ENCODE measurements at regions not wholly inside any gene's neighbourhood (a gene's known extent, or its start where the extent isn't known, plus 50 kb on each side); places are given as distances from the start of the nearest gene placed in this dataset.

GRCh38 chr2:107729440-107729839 is 97.3 kb upstream of the RGPD4 start:
- BruUV-seq (replicated peaks), result no TSS peak
- no peak for DNase-seq
- Histone ChIP-seq H3K4me3 (ENCODE audit: low read depth, low read length) (no peak overlapping the region), H3K27me3 (replicated peaks; ENCODE audit: control insufficient read depth, insufficient read depth, low read length) (no peaks in the 10 kb centered on the region), H3K36me3 (ENCODE audit: control insufficient read depth, insufficient read depth, low read length) (no peaks in the 10 kb centered on the region), H3K9me3 (no peaks in the 10 kb centered on the region), H3K4me1 (no peaks in the 10 kb centered on the region)
- no peaks in the 10 kb centered on the region for H3K4me1 Mint-ChIP-seq (ENCODE audit: low read depth, unreplicated experiment)
- TF ChIP-seq CTCF (IDR thresholded peaks at IDR 0.05; ENCODE audit: insufficient read depth in 1 of 2, low read depth in 1 of 2, low read length in 1 of 2, severe bottlenecking in 1 of 2, unreplicated experiment in 1 of 2), result no peak
- no peaks in the 10 kb centered on the region for H3K27me3 Mint-ChIP-seq (ENCODE audit: insufficient read depth, unreplicated experiment)
- no peak overlapping the region for H3K27ac Mint-ChIP-seq (ENCODE audit: unreplicated experiment)
- H3K4me3 Mint-ChIP-seq (ENCODE audit: unreplicated experiment), result no peak overlapping the region
- H3K9me3 Mint-ChIP-seq (ENCODE audit: unreplicated experiment), result no peaks in the 10 kb centered on the region
- CTCF ChIA-PET, result no interaction called here
- intact Hi-C loops (cut with micrococcal nuclease; ENCODE audit: unreplicated experiment), result no loop called here
- POLR2A ChIA-PET, result no interaction called here
- H3K36me3 Mint-ChIP-seq (ENCODE audit: insufficient read depth, unreplicated experiment), result no peaks in the 10 kb centered on the region

- Mint-ChIP-seq H3K9me3 (ENCODE audit: unreplicated experiment) (no peaks in the 10 kb centered on the region), H3K27ac (ENCODE audit: unreplicated experiment) (no peak overlapping the region), H3K4me3 (ENCODE audit: unreplicated experiment) (no peak overlapping the region), H3K36me3 (ENCODE audit: insufficient read depth, unreplicated experiment) (no peaks in the 10 kb centered on the region), H3K4me1 (ENCODE audit: low read depth, unreplicated experiment) (no peaks in the 10 kb centered on the region), H3K27me3 (ENCODE audit: insufficient read depth, unreplicated experiment) (no peaks in the 10 kb centered on the region)
- ChIA-PET CTCF (no interaction called here), POLR2A (no interaction called here)
- DNase-seq, result no peak
- TF ChIP-seq CTCF (IDR thresholded peaks at IDR 0.05; ENCODE audit: insufficient read depth in 1 of 2, low read depth in 1 of 2, low read length in 1 of 2, severe bottlenecking in 1 of 2, unreplicated experiment in 1 of 2), result no peak
- H3K27me3 ChIP-seq (replicated peaks; ENCODE audit: control insufficient read depth, insufficient read depth, low read length), result no peaks in the 10 kb centered on the region
- no peaks in the 10 kb centered on the region for H3K36me3 ChIP-seq (ENCODE audit: control insufficient read depth, insufficient read depth, low read length)
- intact Hi-C loops (cut with micrococcal nuclease; ENCODE audit: unreplicated experiment), result no loop called here
- H3K4me1 ChIP-seq, result no peaks in the 10 kb centered on the region
- H3K4me3 ChIP-seq (ENCODE audit: low read depth, low read length), result no peak overlapping the region
- H3K9me3 ChIP-seq, result no peaks in the 10 kb centered on the region
- BruUV-seq (replicated peaks), result no TSS peak
These were observed 95.8 kb upstream of the RGPD4 start for GRCh38 chr2:107730898-107731297.

GRCh38 chr2:107731435-107731834 is 95.3 kb upstream of the RGPD4 start:
- no peak overlapping the region for H3K27ac Mint-ChIP-seq (ENCODE audit: unreplicated experiment)
- Histone ChIP-seq H3K4me3 (ENCODE audit: low read depth, low read length) (no peak overlapping the region), H3K9me3 (no peaks in the 10 kb centered on the region), H3K36me3 (ENCODE audit: control insufficient read depth, insufficient read depth, low read length) (no peaks in the 10 kb centered on the region), H3K27me3 (replicated peaks; ENCODE audit: control insufficient read depth, insufficient read depth, low read length) (no peaks in the 10 kb centered on the region), H3K4me1 (no peaks in the 10 kb centered on the region)
- H3K9me3 Mint-ChIP-seq (ENCODE audit: unreplicated experiment), result no peaks in the 10 kb centered on the region
- intact Hi-C loops (cut with micrococcal nuclease; ENCODE audit: unreplicated experiment), result no loop called here
- no peak overlapping the region for H3K4me3 Mint-ChIP-seq (ENCODE audit: unreplicated experiment)
- ChIA-PET CTCF (no interaction called here), POLR2A (no interaction called here)
- DNase-seq, result no peak
- TF ChIP-seq CTCF (IDR thresholded peaks at IDR 0.05; ENCODE audit: insufficient read depth in 1 of 2, low read depth in 1 of 2, low read length in 1 of 2, severe bottlenecking in 1 of 2, unreplicated experiment in 1 of 2), result no peak
- no TSS peak for BruUV-seq (replicated peaks)
- H3K27me3 Mint-ChIP-seq (ENCODE audit: insufficient read depth, unreplicated experiment), result no peaks in the 10 kb centered on the region
- no peaks in the 10 kb centered on the region for H3K4me1 Mint-ChIP-seq (ENCODE audit: low read depth, unreplicated experiment)
- H3K36me3 Mint-ChIP-seq (ENCODE audit: insufficient read depth, unreplicated experiment), result no peaks in the 10 kb centered on the region
